HG03558 (cell line): ENCODE measurements at regions not wholly inside any gene's neighbourhood (a gene's known extent, or its start where the extent isn't known, plus 50 kb on each side); places are given as distances from the start of the nearest gene placed in this dataset.

ENCODE experiments used
- ATAC-seq: cut with Tn5 transposase; IDR thresholded peaks from one replicate; pipeline ENCODE4 v1.9.1; 2021; ENCODE audit warnings: moderate number of reproducible peaks; ENCODE audit not compliant: unreplicated experiment; ENCODE audit errors: extremely low read depth

DNA sequence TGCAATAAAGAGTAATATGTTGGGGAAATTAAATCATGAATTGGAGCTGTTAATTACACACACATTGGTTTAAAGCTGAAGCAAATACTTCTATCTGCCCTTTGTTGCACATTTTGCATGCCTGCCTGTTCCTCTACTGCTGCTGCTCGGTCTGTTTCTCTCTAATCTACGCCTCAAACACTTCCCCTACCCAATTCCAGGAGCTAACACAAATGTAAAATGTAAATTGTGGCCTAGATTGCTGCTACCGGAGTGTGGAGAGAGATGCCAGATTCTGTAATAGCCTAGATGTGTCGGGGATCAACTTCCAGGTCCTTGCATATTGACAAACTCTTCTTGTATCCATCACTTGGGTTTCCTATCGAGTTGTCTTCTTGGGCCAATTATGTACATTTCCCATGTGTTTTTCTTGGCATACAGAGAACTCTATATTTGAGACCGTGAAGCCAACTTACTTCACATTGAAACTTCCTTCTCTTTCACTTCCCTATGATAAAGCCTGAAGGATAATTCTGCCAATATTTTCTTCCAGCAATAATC lies 450.4 kb upstream of the NR2F2 start:
- ATAC-seq = no peak

GRCh38 chr15:95880630-95881029 lies 449.9 kb upstream of the NR2F2 start:
- ATAC-seq = no peak

- ATAC-seq = no peak
Observed at GRCh38 chr15:95883064-95883463, 447.4 kb upstream of the NR2F2 start.

- ATAC-seq = no peak
Observed at GRCh38 chr15:95884276-95884675, 446.2 kb upstream of the NR2F2 start.

DNA sequence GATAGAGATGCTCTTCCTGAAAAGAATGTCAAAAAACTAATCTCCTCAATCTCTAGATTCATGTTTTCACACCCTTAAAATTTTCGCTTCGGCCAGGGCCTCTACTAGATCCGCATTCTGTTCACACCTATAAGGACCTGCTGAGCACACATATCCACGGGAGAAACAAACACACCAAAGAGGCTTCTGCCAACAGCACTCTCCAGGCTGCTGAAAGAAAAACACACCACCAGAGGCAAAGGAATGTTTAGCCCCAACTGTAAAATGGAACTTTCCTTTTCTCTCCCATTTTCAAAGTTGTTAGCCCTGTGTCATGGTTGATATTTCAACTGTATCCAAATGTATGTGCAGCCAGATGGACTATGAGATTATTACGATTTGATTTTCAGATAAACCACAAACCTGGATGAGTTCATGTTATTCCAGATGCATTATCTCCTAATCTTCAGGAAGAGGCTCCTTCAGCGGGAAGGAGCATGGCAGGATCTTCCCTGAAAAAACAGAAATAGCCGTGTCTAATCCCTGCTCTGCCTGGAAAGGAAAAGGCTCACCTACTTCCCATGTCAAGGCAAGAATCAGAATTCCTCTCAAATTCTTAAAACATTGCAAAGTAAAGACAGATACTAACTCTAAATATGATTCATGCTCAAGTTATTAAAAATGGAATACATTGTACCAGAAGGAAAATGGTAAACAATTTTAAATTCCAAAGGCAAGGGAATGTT lies 442.7 kb upstream of the NR2F2 start:
- ATAC-seq = no peak

GRCh38 chr15:95888762-95889161 lies 441.7 kb upstream of the NR2F2 start:
- no peak for ATAC-seq

- no peak for ATAC-seq
Observed at GRCh38 chr15:95894407-95894956, 436.0 kb upstream of the NR2F2 start.

DNA sequence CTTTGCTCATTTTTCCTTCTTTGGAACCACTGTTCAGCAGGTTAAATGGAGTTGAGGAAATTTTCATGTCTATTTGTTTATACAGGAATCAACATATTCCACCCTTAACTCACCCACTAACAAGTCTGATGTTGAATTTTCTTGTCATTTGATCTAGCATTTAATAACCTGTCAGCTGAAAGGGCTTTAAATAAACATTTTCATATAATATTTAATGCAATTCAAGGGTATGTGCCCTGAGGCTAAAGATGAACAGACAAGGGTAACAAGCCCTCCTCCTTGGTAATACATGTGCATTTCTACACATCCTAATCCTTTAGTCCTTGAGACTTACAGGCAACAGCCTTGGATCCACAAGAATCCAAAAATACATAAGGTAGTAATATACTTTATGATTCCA lies 435.0 kb upstream of the NR2F2 start:
- ATAC-seq = no peak

DNA sequence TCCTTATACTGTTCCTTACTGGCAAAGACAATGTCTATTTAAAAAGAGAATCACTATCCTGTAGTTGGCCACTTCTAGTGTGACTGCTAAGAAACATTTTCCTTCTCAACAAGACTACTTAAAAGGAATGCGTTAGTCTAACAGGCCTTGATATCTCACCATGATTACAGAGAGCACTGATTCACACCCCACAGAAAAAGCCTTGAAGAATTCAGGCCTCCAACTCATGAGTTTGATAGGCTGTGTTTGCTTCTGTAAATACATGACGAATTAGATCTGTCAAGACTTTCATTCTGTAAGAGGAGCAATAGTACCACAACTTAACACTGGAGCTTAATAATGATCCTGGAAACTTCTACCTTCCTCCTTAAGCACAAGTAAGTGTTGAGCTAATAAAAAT lies 432.8 kb upstream of the NR2F2 start:
- no peak for ATAC-seq

- ATAC-seq = no peak
Observed at GRCh38 chr15:95898761-95899160, 431.7 kb upstream of the NR2F2 start.

GRCh38 chr15:95901271-95901670 lies 429.2 kb upstream of the NR2F2 start:
- no peak for ATAC-seq

GRCh38 chr15:95902606-95903005 lies 427.9 kb upstream of the NR2F2 start:
- no peak for ATAC-seq

GRCh38 chr15:95903352-95903751 lies 427.1 kb upstream of the NR2F2 start:
- no peak for ATAC-seq

- no peak for ATAC-seq
Observed at GRCh38 chr15:95910643-95911212, 419.8 kb upstream of the NR2F2 start.

GRCh38 chr15:95911570-95912279 lies 418.8 kb upstream of the NR2F2 start:
- ATAC-seq = no peak

GRCh38 chr15:95912280-95912625 lies 418.2 kb upstream of the NR2F2 start:
- ATAC-seq = no peak

- no peak for ATAC-seq
Observed at GRCh38 chr15:95912728-95913127, 417.8 kb upstream of the NR2F2 start.

GRCh38 chr15:95916568-95916967 lies 413.9 kb upstream of the NR2F2 start:
- ATAC-seq = no peak

- no peak for ATAC-seq
Observed at GRCh38 chr15:95918525-95918924, 412.0 kb upstream of the NR2F2 start.

DNA sequence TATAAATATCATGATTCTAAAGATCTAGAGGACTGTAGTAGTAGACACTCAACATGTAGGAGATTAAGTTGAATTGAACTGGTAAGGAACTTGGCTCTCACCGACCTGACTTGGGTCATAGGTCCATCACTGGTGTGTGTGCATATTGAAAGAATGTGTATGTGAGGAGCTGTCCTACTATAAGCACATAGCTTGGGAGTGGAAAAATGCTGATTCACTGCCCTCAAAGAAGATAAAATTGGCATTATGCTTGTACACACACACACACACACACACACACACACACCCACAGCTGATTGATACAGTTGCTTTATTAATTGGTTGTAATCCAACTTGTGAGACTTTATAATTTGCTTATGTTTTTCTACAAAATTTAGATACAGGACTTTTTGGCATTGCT lies 411.0 kb upstream of the NR2F2 start:
- no peak for ATAC-seq

DNA sequence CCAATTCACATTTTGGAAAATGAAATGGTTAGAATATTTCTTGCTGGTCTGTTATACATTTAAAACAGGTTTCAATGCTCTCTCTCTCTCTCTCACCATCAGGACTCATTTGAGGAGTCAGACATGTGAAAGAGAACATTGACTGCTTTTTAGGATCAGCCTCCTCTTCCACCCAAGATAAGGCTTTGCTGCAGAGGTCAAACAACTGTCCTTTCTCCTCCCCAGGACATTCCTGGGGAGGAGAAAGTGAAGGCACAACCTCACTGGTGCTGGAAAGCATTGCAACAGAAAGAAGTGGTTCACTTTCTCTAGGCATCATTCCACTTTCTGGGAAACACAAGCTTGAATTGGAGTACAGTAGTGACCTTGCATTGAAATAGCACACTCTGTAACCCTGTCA lies 409.1 kb upstream of the NR2F2 start:
- ATAC-seq = no peak
